GM12875 (cell line): ENCODE measurements at regions not wholly inside any gene's neighbourhood (a gene's known extent, or its start where the extent isn't known, plus 50 kb on each side); places are given as distances from the start of the nearest gene placed in this dataset.

ENCODE experiments used
- H3K4me3 ChIP-seq: one replicate; pipeline ENCODE4 v1.5.1; 2011; ENCODE audit warnings: low read depth, low read length, control low read depth
- TF ChIP-seq, protein P1 (sequence below): IDR thresholded peaks from 2 replicates; pipeline ENCODE4 v1.5.1; 2011; ENCODE audit warnings: low read depth, mild to moderate bottlenecking, control low read depth, inconsistent platforms, low read length, moderate library complexity, borderline replicate concordance; ENCODE audit not compliant: insufficient read depth

DNA sequence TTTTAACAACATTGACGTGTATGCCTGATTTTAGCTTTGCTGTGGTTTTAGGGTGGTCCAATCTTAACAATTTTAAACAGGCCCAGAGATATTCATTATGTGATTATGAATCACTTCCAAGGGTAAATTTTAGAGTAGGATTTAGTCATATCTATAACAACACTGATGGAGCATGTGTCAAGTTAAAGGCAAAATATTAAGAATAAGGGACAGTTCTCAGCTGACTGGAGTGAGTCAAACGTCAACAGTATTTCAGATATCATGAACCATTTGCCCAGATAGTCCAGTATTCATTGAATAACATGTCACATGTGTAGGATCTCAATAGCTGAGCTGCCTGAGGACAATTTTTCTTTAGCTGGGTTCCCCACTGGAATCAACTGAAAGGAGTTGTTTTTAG lies 61.3 kb upstream of the VCX2 start:
- no peak overlapping the region for H3K4me3 ChIP-seq
- TF ChIP-seq, protein P1, sequence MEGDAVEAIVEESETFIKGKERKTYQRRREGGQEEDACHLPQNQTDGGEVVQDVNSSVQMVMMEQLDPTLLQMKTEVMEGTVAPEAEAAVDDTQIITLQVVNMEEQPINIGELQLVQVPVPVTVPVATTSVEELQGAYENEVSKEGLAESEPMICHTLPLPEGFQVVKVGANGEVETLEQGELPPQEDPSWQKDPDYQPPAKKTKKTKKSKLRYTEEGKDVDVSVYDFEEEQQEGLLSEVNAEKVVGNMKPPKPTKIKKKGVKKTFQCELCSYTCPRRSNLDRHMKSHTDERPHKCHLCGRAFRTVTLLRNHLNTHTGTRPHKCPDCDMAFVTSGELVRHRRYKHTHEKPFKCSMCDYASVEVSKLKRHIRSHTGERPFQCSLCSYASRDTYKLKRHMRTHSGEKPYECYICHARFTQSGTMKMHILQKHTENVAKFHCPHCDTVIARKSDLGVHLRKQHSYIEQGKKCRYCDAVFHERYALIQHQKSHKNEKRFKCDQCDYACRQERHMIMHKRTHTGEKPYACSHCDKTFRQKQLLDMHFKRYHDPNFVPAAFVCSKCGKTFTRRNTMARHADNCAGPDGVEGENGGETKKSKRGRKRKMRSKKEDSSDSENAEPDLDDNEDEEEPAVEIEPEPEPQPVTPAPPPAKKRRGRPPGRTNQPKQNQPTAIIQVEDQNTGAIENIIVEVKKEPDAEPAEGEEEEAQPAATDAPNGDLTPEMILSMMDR: no peak

DNA sequence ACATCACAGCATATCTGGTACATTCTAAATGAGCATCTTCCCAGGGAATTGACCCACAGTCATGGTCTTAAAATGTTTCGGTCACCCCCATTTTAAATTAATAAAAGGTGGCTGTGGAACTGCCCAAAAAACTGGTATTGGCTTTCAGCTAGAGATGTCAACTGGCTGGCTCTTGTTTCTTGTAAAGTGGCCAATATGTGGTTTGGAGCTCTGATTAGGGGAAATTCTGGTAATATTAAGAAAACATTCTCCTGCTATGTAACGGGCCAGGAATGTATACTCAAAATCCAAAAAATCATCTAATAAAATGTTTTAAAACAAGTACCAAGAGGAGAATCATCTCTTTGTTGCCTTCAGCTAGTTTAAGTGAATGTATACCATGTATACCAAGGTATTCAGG lies 62.0 kb upstream of the VCX2 start:
- TF ChIP-seq, protein P1: no peak
- no peak overlapping the region for H3K4me3 ChIP-seq

DNA sequence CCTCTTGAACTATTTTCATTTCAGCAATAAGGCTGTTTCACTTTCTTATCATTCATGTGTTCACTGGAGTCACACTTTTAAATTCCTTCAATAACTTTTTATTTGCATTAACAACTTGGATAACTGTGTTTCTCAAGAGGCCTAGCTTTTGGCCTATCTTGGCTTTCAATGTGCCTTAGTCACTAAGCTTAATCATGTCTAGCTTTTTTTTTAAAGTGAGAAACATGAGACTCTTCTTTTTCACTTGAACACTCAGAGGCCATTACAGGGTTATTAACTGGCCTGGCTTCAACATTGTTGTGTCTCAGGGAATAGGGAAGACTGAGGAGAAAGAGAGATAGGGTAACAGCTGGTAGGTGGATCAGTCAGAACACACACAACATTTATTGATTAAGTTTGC lies 64.0 kb upstream of the VCX2 start:
- TF ChIP-seq, protein P1: no peak
- no peak overlapping the region for H3K4me3 ChIP-seq

DNA sequence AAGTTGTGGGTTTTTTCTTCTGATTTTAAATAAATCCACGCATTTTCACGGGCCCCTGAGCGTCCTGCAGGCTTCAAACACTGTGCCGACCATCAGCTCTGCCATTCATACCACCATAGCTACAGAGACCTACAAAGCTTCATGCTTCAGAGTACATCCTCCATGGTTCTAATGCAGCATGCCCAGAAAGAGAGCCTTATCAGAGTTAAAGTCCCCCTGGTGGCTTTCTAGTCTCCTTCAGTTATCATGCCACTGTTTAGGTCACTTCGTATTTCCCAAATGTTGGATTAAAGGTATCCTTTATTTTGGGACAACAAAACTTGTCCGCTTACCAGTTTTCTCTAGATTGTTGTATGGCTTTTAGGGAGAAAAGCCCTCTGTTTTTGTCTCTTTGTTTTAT lies 66.7 kb upstream of the VCX2 start:
- TF ChIP-seq, protein P1: no peak
- no peak overlapping the region for H3K4me3 ChIP-seq

DNA sequence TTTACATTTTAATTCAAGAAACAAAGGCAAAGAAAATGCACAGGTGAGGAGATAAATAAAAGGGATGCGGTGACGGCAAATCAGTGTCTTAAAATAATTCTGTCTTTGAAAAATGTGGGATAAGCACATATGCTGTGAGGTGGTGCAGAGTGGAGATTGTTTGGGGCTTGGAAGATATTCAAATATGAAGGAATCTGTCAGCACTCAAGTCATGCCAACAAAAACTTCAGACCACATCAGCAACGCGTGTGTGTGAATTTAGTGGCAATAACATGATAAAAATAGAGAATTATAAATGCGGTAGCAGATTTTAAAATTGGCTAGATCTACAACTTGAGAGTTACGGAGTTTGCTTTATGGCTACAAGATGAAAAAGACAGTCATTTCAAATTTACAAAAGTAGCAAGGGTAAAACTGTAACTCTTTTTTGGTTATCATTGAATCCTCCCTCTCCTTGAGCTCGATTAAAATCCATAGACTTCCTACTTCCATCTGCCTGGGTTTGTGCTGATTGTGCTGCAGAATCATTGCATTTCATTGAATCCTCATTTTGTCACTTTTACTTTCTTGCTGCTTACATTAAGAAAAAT lies 71.5 kb upstream of the VCX2 start:
- TF ChIP-seq, protein P1: no peak
- H3K4me3 ChIP-seq: no peak overlapping the region

DNA sequence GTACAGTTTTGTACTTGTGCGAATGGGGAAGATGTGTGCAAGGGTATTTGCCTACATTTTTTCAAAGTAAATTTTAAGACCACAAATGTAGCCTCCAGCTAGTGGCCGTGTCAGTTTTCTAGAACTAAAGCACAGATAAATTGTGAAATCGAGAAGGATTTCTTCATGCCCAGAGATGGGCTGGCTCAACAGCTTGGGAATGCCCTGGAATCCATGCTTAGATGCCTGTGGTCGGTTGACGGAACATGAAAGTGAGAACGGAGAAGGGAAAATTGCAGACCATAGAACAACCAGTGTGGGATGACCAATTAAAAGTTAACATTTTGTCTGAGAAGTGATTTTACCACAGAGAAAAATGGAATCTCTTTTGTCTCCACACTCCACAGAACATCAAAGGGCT lies 73.2 kb upstream of the VCX2 start:
- TF ChIP-seq, protein P1: no peak
- no peak overlapping the region for H3K4me3 ChIP-seq

DNA sequence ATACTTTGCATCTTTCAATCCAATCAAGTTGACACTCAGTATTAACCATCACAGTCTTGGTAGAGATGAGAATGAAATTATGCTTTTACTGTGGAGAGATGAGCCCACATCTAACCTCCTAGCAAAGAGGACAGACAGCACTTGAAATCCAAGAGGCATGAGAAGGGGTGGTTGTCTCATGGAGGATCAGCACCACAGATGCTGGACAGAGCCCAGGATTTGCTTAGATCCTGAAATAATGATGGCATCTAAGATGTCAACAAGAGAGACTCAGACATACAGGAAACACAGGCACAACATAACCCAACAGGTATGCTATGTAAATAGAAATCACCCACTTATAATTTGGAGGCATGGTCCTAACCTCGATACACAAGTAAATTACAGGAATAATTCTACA lies 74.3 kb upstream of the VCX2 start:
- TF ChIP-seq, protein P1: no peak

More for the DNA sequence above, 74.3 kb upstream of the VCX2 start:
- H3K4me3 ChIP-seq: no peak overlapping the region
